Hematopoietic multipotent progenitor cell treated with erythropoietin and hydrocortisone succinate and interleukin-3 and kit ligand, for 4 days (in vitro differentiated cells): ENCODE measurements at regions not wholly inside any gene's neighbourhood (a gene's known extent, or its start where the extent isn't known, plus 50 kb on each side); places are given as distances from the start of the nearest gene placed in this dataset.

Source experiments
- DNase-seq: peaks from one replicate; pipeline ENCODE4 v3.0.0-alpha.2; 2015

- no peak for DNase-seq
Observed at GRCh38 chr4:175127314-175127713, 209.2 kb downstream of the ADAM29 start.

- no peak for DNase-seq
Observed at GRCh38 chr4:175129797-175130196, 211.6 kb downstream of the ADAM29 start.

GRCh38 chr4:175139205-175139604, 221.0 kb downstream of the ADAM29 start:
- no peak for DNase-seq

GRCh38 chr4:175143116-175143515, 225.0 kb downstream of the ADAM29 start:
- DNase-seq: no peak

GRCh38 chr4:175146799-175147198, 228.6 kb downstream of the ADAM29 start:
- DNase-seq: no peak

- DNase-seq: no peak
Observed at GRCh38 chr4:175147233-175147632, 229.1 kb downstream of the ADAM29 start.

GRCh38 chr4:175166020-175166419, 247.9 kb downstream of the ADAM29 start:
- DNase-seq: no peak

- DNase-seq: no peak
Observed at GRCh38 chr4:175176710-175177109, 258.6 kb downstream of the ADAM29 start.

GRCh38 chr4:175190654-175191053, 272.5 kb downstream of the ADAM29 start:
- DNase-seq: no peak

- DNase-seq: no peak
Observed at GRCh38 chr4:175198056-175198455, 279.9 kb downstream of the ADAM29 start.

- no peak for DNase-seq
Observed at GRCh38 chr4:175215208-175215607, 297.1 kb downstream of the ADAM29 start.

- DNase-seq: no peak
Observed at GRCh38 chr4:175215657-175216056, 297.5 kb downstream of the ADAM29 start.

GRCh38 chr4:175229154-175229553, 311.0 kb downstream of the ADAM29 start:
- no peak for DNase-seq

- peak; percentile 1 for DNase-seq
Observed at GRCh38 chr4:175234162-175234561, 316.0 kb downstream of the ADAM29 start.

- no peak for DNase-seq
Observed at GRCh38 chr4:175238827-175239517, 320.8 kb downstream of the ADAM29 start.

GRCh38 chr4:175246941-175247340, 328.8 kb downstream of the ADAM29 start:
- no peak for DNase-seq

- no peak for DNase-seq
Observed at GRCh38 chr4:175252642-175253041, 334.5 kb downstream of the ADAM29 start.

GRCh38 chr4:175253184-175253902, 335.2 kb downstream of the ADAM29 start:
- DNase-seq: no peak

GRCh38 chr4:175263537-175263936, 345.4 kb downstream of the ADAM29 start:
- no peak for DNase-seq

- no peak for DNase-seq
Observed at GRCh38 chr4:175271010-175271630, 353.0 kb downstream of the ADAM29 start.

- DNase-seq: no peak
Observed at GRCh38 chr4:175273995-175274753, 356.0 kb downstream of the ADAM29 start.

- DNase-seq: no peak
Observed at GRCh38 chr4:175277816-175278215, 359.7 kb downstream of the ADAM29 start.

GRCh38 chr4:175280153-175280552, 362.0 kb downstream of the ADAM29 start:
- DNase-seq: no peak
